ENCODE measurements at regions not wholly inside any gene's neighbourhood (a gene's known extent, or its start where the extent isn't known, plus 50 kb on each side); places are given as distances from the start of the nearest gene placed in this dataset.
"Not testable (repeated sequence)": the region's sequence is repeated elsewhere in the genome, so short reads cannot be mapped to it uniquely, and the experiment has no call there.

DNA sequence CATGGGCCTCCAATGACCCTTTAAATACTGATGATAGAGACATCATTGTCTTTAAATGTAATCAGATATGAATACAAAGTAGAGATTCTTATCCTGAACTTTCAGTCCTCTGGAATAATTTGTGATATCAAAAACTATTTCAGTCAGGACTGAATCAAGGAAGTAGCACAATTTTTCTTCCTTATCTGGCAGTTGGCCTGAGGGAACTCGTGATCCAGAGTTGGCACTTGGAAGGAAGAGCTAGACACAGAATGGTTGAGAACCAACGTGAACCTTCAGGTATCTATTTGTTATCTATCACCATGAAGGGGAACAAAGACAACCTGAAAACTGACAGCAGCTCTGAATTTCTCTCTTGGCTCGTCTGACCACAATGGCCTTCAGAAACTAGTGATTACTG is 269.3 kb downstream of the PRDM9 start:
- H3K27me3 ChIP-seq (ENCODE audit: insufficient read depth, low read length, poor library complexity, severe bottlenecking): no peaks in the 10 kb centered on the region
- H3K4me3 ChIP-seq (ENCODE audit: low read length, poor library complexity, severe bottlenecking): no peak overlapping the region
- H3F3A ChIP-seq (ENCODE audit: low read depth): no peaks in the 10 kb centered on the region
- no peak overlapping the region for H3K4me2 ChIP-seq (ENCODE audit: low read depth, low read length, poor library complexity, severe bottlenecking)
- no peaks in the 10 kb centered on the region for H3K9me2 ChIP-seq (replicated peaks; ENCODE audit: low read depth, low read length)
- no peaks in the 10 kb centered on the region for H3K36me3 ChIP-seq (ENCODE audit: insufficient read depth, low read length)
- TF ChIP-seq EZH2phosphoT487 (IDR thresholded peaks at IDR 0.05; ENCODE audit: borderline replicate concordance) (no peak), CTCF (conservative IDR thresholded peaks at IDR 0.05; ENCODE audit: low read length) (no peak)
- H3K9me3 ChIP-seq (ENCODE audit: insufficient read depth, low read depth, low read length): no peaks in the 10 kb centered on the region
- H3K4me1 ChIP-seq (ENCODE audit: insufficient read depth, low read length, poor library complexity, severe bottlenecking): no peaks in the 10 kb centered on the region
- H3K79me2 ChIP-seq (ENCODE audit: insufficient read depth, low read length): no peaks in the 10 kb centered on the region
- H3K9ac ChIP-seq (ENCODE audit: low read depth, low read length, poor library complexity, severe bottlenecking): no peak overlapping the region
- H4K20me1 ChIP-seq (ENCODE audit: insufficient read depth, low read length, poor library complexity, severe bottlenecking): no peaks in the 10 kb centered on the region
- no peak overlapping the region for H2AFZ ChIP-seq (ENCODE audit: low read length)

DNA sequence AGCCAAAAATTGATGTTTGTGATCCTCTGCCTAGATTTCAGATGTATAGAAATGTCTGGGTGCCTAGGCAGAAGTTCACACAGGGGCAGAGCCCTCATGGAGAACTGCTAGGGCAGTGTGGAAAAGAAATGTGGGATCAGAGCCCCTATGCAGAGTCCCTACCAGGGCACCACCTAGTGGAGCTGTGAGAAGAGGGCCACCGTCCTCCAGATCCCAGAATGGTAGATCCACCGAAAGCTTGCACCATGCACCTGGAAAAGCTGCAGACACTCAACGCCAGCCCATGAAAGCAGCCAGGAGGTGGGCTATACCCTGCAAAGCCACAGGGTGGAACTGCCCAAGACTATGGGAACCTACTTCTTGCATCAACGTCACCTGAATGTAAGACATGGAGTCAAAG is 292.9 kb downstream of the PRDM9 start:
- not testable (repeated sequence) for H3F3A ChIP-seq (ENCODE audit: low read depth); H2AFZ ChIP-seq (ENCODE audit: low read length); H3K79me2 ChIP-seq (ENCODE audit: insufficient read depth, low read length); H3K36me3 ChIP-seq (ENCODE audit: insufficient read depth, low read length); H3K9me3 ChIP-seq (ENCODE audit: insufficient read depth, low read depth, low read length); H3K9me2 ChIP-seq (replicated peaks; ENCODE audit: low read depth, low read length); H3K4me1 ChIP-seq (ENCODE audit: insufficient read depth, low read length, poor library complexity, severe bottlenecking); H3K9ac ChIP-seq (ENCODE audit: low read depth, low read length, poor library complexity, severe bottlenecking); H3K4me2 ChIP-seq (ENCODE audit: low read depth, low read length, poor library complexity, severe bottlenecking); H3K4me3 ChIP-seq (ENCODE audit: low read length, poor library complexity, severe bottlenecking); H3K27me3 ChIP-seq (ENCODE audit: insufficient read depth, low read length, poor library complexity, severe bottlenecking); H4K20me1 ChIP-seq (ENCODE audit: insufficient read depth, low read length, poor library complexity, severe bottlenecking)

- Histone ChIP-seq H3K4me1 (ENCODE audit: insufficient read depth, low read length, poor library complexity, severe bottlenecking) (no peaks in the 10 kb centered on the region), H3K4me2 (ENCODE audit: low read depth, low read length, poor library complexity, severe bottlenecking) (no peak overlapping the region), H3K4me3 (ENCODE audit: low read length, poor library complexity, severe bottlenecking) (no peak overlapping the region), H3F3A (ENCODE audit: low read depth) (no peaks in the 10 kb centered on the region), H3K27me3 (ENCODE audit: insufficient read depth, low read length, poor library complexity, severe bottlenecking) (no peaks in the 10 kb centered on the region), H4K20me1 (ENCODE audit: insufficient read depth, low read length, poor library complexity, severe bottlenecking) (no peaks in the 10 kb centered on the region), H2AFZ (ENCODE audit: low read length) (no peak overlapping the region), H3K79me2 (ENCODE audit: insufficient read depth, low read length) (no peaks in the 10 kb centered on the region), H3K9me3 (ENCODE audit: insufficient read depth, low read depth, low read length) (no peaks in the 10 kb centered on the region), H3K9ac (ENCODE audit: low read depth, low read length, poor library complexity, severe bottlenecking) (no peak overlapping the region), H3K9me2 (replicated peaks; ENCODE audit: low read depth, low read length) (no peaks in the 10 kb centered on the region), H3K36me3 (ENCODE audit: insufficient read depth, low read length) (no peaks in the 10 kb centered on the region)
- no peak for TF ChIP-seq EZH2phosphoT487 (IDR thresholded peaks at IDR 0.05; ENCODE audit: borderline replicate concordance)
- TF ChIP-seq CTCF (conservative IDR thresholded peaks at IDR 0.05; ENCODE audit: low read length): peak; percentile 57
These were observed 313.5 kb downstream of the PRDM9 start for GRCh38 chr5:23820765-23821471.

DNA sequence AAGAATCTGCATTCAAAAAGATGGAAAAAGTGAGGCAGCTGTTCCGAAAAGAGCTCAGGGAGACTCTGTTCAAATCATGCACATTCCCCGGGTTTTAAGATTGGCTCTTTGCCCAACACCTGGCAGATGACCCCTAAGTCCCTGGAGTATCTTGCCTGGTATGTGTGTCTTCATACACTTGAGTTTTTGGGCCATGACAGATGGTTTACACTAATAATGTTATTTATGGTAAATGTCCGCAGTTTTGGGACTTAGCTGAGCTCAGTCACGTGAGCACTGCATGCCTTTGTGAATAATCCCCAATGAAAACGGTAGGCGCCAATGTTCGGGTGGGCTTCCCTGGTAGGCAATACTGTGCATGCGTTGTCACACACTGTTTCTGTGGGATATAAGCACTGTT is 316.1 kb downstream of the PRDM9 start:
- no peaks in the 10 kb centered on the region for H3F3A ChIP-seq (ENCODE audit: low read depth)
- no peak overlapping the region for H3K4me3 ChIP-seq (ENCODE audit: low read length, poor library complexity, severe bottlenecking)
- H3K4me1 ChIP-seq (ENCODE audit: insufficient read depth, low read length, poor library complexity, severe bottlenecking): no peaks in the 10 kb centered on the region
- no peak overlapping the region for H3K9ac ChIP-seq (ENCODE audit: low read depth, low read length, poor library complexity, severe bottlenecking)
- H3K36me3 ChIP-seq (ENCODE audit: insufficient read depth, low read length): no peaks in the 10 kb centered on the region
- TF ChIP-seq CTCF (conservative IDR thresholded peaks at IDR 0.05; ENCODE audit: low read length) (no peak), EZH2phosphoT487 (IDR thresholded peaks at IDR 0.05; ENCODE audit: borderline replicate concordance) (no peak)
- H3K27me3 ChIP-seq (ENCODE audit: insufficient read depth, low read length, poor library complexity, severe bottlenecking): no peaks in the 10 kb centered on the region
- no peak overlapping the region for H2AFZ ChIP-seq (ENCODE audit: low read length)
- H3K79me2 ChIP-seq (ENCODE audit: insufficient read depth, low read length): no peaks in the 10 kb centered on the region
- no peaks in the 10 kb centered on the region for H3K9me2 ChIP-seq (replicated peaks; ENCODE audit: low read depth, low read length)
- no peaks in the 10 kb centered on the region for H3K9me3 ChIP-seq (ENCODE audit: insufficient read depth, low read depth, low read length)
- H3K4me2 ChIP-seq (ENCODE audit: low read depth, low read length, poor library complexity, severe bottlenecking): no peak overlapping the region
- no peaks in the 10 kb centered on the region for H4K20me1 ChIP-seq (ENCODE audit: insufficient read depth, low read length, poor library complexity, severe bottlenecking)

All from Loucy (cell line).